Thyroid gland (tissue), 4 donors: ENCODE measurements at regions not wholly inside any gene's neighbourhood (a gene's known extent, or its start where the extent isn't known, plus 50 kb on each side); places are given as distances from the start of the nearest gene placed in this dataset.

Experiments
- POLR2A ChIP-seq, 2 donors: fragments of 450-650 bp; IDR thresholded peaks; one replicate each; pipeline ENCODE4 v1.6.1; 2017; ENCODE audit warnings: antibody characterized with exemption in 2 of 2, mild to moderate bottlenecking in 2 of 2, moderate library complexity in 1 of 2
- TF ChIP-seq, protein P1 (sequence below), 6 experiments: fragments of 200-600 bp in 3 of 6; fragments of 450-650 bp in 3 of 6; sonication (generic) in 3 of 6; IDR thresholded peaks; one replicate each; pipeline ENCODE4 v1.5.1; 2016 to 2019; ENCODE audit warnings: antibody characterized with exemption in 6 of 6, mild to moderate bottlenecking in 2 of 6, inconsistent platforms in 1 of 6, moderate library complexity in 1 of 6

DNA sequence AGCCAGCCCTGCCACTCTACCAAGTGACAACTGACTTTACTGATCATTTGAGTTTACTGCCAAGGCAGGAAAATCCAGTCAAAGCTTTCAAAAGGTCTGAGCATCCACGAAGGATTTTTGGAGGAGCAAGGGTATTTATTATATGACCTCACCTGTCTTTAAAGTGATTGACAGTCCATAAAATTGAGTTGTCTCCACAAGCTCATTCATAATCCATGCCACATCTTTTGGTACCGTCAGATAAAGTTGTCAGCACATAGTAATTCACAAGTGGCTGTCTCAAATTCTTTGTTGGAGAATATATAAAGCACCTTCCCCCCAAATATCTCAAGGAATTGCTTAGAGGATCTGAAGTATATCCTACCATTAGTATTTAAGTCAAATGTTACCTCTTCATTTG lies 240.5 kb downstream of the METTL4 start:
- no peak for TF ChIP-seq POLR2A (IDR thresholded peaks at IDR 0.05)
- TF ChIP-seq, protein P1, sequence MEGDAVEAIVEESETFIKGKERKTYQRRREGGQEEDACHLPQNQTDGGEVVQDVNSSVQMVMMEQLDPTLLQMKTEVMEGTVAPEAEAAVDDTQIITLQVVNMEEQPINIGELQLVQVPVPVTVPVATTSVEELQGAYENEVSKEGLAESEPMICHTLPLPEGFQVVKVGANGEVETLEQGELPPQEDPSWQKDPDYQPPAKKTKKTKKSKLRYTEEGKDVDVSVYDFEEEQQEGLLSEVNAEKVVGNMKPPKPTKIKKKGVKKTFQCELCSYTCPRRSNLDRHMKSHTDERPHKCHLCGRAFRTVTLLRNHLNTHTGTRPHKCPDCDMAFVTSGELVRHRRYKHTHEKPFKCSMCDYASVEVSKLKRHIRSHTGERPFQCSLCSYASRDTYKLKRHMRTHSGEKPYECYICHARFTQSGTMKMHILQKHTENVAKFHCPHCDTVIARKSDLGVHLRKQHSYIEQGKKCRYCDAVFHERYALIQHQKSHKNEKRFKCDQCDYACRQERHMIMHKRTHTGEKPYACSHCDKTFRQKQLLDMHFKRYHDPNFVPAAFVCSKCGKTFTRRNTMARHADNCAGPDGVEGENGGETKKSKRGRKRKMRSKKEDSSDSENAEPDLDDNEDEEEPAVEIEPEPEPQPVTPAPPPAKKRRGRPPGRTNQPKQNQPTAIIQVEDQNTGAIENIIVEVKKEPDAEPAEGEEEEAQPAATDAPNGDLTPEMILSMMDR (IDR thresholded peaks at IDR 0.05) = no peak
